ENCODE measurements at regions not wholly inside any gene's neighbourhood (a gene's known extent, or its start where the extent isn't known, plus 50 kb on each side); places are given as distances from the start of the nearest gene placed in this dataset.

DNA sequence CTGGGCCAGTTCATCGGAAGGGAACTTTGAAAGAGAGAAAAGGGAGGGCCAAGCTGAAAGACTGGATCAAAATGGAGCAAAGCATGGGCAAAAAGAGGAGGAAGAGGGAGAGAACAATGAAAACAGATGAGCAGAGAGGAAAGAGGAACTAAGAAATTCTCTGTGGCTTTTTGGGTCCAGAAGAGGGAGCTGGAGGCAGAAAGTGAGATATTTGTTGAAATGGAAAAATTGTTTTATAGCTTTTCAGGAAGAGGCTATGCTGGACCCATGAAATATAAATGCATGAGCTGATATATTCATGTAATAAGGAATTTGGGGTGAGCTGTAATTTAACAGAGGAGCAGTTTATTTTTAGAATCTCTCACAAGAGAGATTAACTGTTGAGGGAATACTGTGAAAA, 457.3 kb downstream of the DMAC1 start:
- Histone ChIP-seq H3K79me1 (ENCODE audit: low read depth, low read length) (no peaks in the 10 kb centered on the region), H3K4me2 (ENCODE audit: insufficient read depth in 1 of 2, low read depth in 2 of 2, low read length in 2 of 2) (no peak overlapping the region), H4K20me1 (replicated peaks in 1 of 2; ENCODE audit: control insufficient read depth in 1 of 2, insufficient read depth in 2 of 2, low read length in 2 of 2) (no peaks in the 10 kb centered on the region), H3K23ac (ENCODE audit: insufficient read length) (no peak overlapping the region), H3K4ac (replicated peaks; ENCODE audit: insufficient read length, low read depth, low read length) (no peak overlapping the region), H2BK15ac (ENCODE audit: low read length) (no peak overlapping the region), H2BK5ac (ENCODE audit: low read depth, low read length) (no peak overlapping the region), H2AFZ (ENCODE audit: low read length) (peak overlapping the region; percentile 94; the same call in 1 of the 2 replicates), H3K4me1 (replicated peaks in 1 of 4; ENCODE audit: control insufficient read depth in 3 of 4, insufficient read depth in 4 of 4, low read length in 3 of 4) (no peaks in the 10 kb centered on the region), H2BK12ac (ENCODE audit: low read depth, low read length) (no peak overlapping the region), H3K36me3 (ENCODE audit: control insufficient read depth in 2 of 4, insufficient read depth in 4 of 4, low read length in 3 of 4) (no peaks in the 10 kb centered on the region), H3K14ac (ENCODE audit: insufficient read length) (no peak overlapping the region), H3K9me3 (ENCODE audit: insufficient read depth in 2 of 2, low read depth in 1 of 2, low read length in 1 of 2) (no peaks in the 10 kb centered on the region), H4K8ac (ENCODE audit: extremely low read depth, insufficient read depth, low read length) (no peak overlapping the region), H4K91ac (replicated peaks; ENCODE audit: insufficient read length, low read length) (no peak overlapping the region), H3K9ac (replicated peaks in 1 of 4; ENCODE audit: extremely low read depth in 1 of 4, low read depth in 3 of 4, low read length in 3 of 4) (no peak overlapping the region), H3K27me3 (replicated peaks in 1 of 4; ENCODE audit: control insufficient read depth in 3 of 4, extremely low read depth in 1 of 4, insufficient read depth in 3 of 4, low read length in 3 of 4) (no peaks in the 10 kb centered on the region), H3K27ac (ENCODE audit: low read depth, low read length) (no peak overlapping the region), H3K18ac (ENCODE audit: extremely low read depth, low read length) (no peak overlapping the region; the same call in 1 of the 2 replicates), H3K79me2 (ENCODE audit: control insufficient read depth in 1 of 2, insufficient read depth in 2 of 2, low read length in 2 of 2) (no peaks in the 10 kb centered on the region), H3K56ac (replicated peaks; ENCODE audit: insufficient read length, low read depth, low read length) (no peak overlapping the region), H3K4me3 (ENCODE audit: extremely low read depth in 1 of 4, insufficient read depth in 2 of 4, low read depth in 3 of 4, low read length in 4 of 4) (no peak overlapping the region), H2BK120ac (replicated peaks; ENCODE audit: low read depth, low read length) (no peak overlapping the region), H4K5ac (ENCODE audit: insufficient read length, low read depth, low read length) (no peak overlapping the region), H2BK20ac (ENCODE audit: low read length) (no peak overlapping the region), H2AK5ac (ENCODE audit: low read depth, low read length) (no peak overlapping the region), H3K23me2 (ENCODE audit: low read depth, low read length) (no peaks in the 10 kb centered on the region; the same call in 1 of the 2 replicates)
- DNase-seq (ENCODE audit: low read depth in 1 of 2, low spot score in 2 of 2) = no peak
- TF ChIP-seq KDM4A (IDR thresholded peaks at IDR 0.05; ENCODE audit: low read depth, low read length, severe bottlenecking) = no peak
- TF ChIP-seq POLR2A (IDR thresholded peaks at IDR 0.05; ENCODE audit: control extremely low read depth in 1 of 2, low read depth in 2 of 2, low read length in 2 of 2) = no peak
- TF ChIP-seq, protein P1, sequence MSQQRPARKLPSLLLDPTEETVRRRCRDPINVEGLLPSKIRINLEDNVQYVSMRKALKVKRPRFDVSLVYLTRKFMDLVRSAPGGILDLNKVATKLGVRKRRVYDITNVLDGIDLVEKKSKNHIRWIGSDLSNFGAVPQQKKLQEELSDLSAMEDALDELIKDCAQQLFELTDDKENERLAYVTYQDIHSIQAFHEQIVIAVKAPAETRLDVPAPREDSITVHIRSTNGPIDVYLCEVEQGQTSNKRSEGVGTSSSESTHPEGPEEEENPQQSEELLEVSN (IDR thresholded peaks at IDR 0.05) = no peak
- TF ChIP-seq RBBP5 (IDR thresholded peaks at IDR 0.05; ENCODE audit: borderline replicate concordance, low read depth, low read length) = no peak
- no peak for TF ChIP-seq TEAD4 (IDR thresholded peaks at IDR 0.05; ENCODE audit: low read depth, low read length)
- TF ChIP-seq POLR2AphosphoS5 (IDR thresholded peaks at IDR 0.05; ENCODE audit: low read depth, low read length) = no peak
- TF ChIP-seq SP4 (IDR thresholded peaks at IDR 0.05; ENCODE audit: low read length) = no peak
- TF ChIP-seq RFX5 (IDR thresholded peaks at IDR 0.05; ENCODE audit: borderline replicate concordance, low read depth, low read length) = no peak
- no peak for TF ChIP-seq RXRA (IDR thresholded peaks at IDR 0.05; ENCODE audit: insufficient read depth, low read depth, low read length)
- ChIA-PET POLR2A (ENCODE audit: partially characterized antibody) (no interaction called here), CTCF (ENCODE audit: partially characterized antibody) (interaction anchor here (0.6 to 4.4 kb wide), 6 partner anchors 10 to 171 kb away, joined by 3 to 22 read pairs (median 4); no protein-coding TSS in a partner anchor)
- WGBS, 2 experiments (ENCODE audit: extremely low coverage in 1 of 2, insufficient coverage in 1 of 2, insufficient read length in 1 of 2, insufficient replicate concordance in 2 of 2, low coverage in 1 of 2, low lambda C conversion rate in 2 of 2, missing lambda C conversion rate in 1 of 2) = 79% methylated on average over 1 of the region's 1 CpG; no CpG with 5 or more reads in 1 of the 2 experiments
- FAIRE-seq = no peak

All from H1 (cell line).